HCT116 (cell line): ENCODE measurements at regions not wholly inside any gene's neighbourhood (a gene's known extent, or its start where the extent isn't known, plus 50 kb on each side); places are given as distances from the start of the nearest gene placed in this dataset.

ENCODE experiments used
- ATAC-seq: fragments of 200-7000 bp; cut with Tn5 transposase; 2 replicates; pipeline ENCODE4 v1.9.1; 2020; ENCODE audit warnings: mild to moderate bottlenecking, moderate library complexity
- BruUV-seq: library from RNA; stranded (reverse); fragments of 400-500 nt; replicated peaks from 2 replicates; lab custom pipeline; 2021; lab: Mats Ljungman, UMichigan
- CTCF ChIA-PET: fragments of 300-600 bp; sonication (Branson Sonifier 250); formaldehyde crosslinking; loops from one replicate; lab custom pipeline; 2021; ENCODE audit warnings: antibody characterized with exemption; lab: Charles Lee
- POLR2A ChIA-PET: fragments of 300-600, 350-600 bp; sonication (Branson Sonifier 250); formaldehyde crosslinking; loops from one replicate; lab custom pipeline; 2021; ENCODE audit warnings: antibody characterized with exemption; lab: Charles Lee
- RAD21 ChIA-PET, 2 experiments: fragments of 300-600 bp; sonication (Branson Sonifier 250); formaldehyde crosslinking; loops; one replicate each; lab custom pipeline; 2023; ENCODE audit warnings: low total read pairs in 2 of 2; ENCODE audit not compliant: uncharacterized antibody in 2 of 2, unreplicated experiment in 2 of 2, low non-redundant PET in 1 of 2; lab: Charles Lee
- DNase-seq: peaks from one replicate; pipeline ENCODE4 v3.0.0-alpha.2; 2010; ENCODE audit warnings: low read depth, low spot score
- H2AFZ ChIP-seq: fragments of 200-600 bp; shearing (Covaris generic), sonication (generic); 2 replicates; pipeline ENCODE4 v1.6.1; 2017; ENCODE audit warnings: low read depth, mixed run types, mixed read lengths, antibody characterized with exemption, low read length; ENCODE audit not compliant: poor library complexity, severe bottlenecking
- H3K27ac ChIP-seq: 2 replicates; pipeline ENCODE4 v1.5.1; 2012; ENCODE audit warnings: low read depth, low read length
- H3K27me3 ChIP-seq: fragments of 200-600 bp; sonication (generic); 2 replicates; pipeline ENCODE4 v1.6.1; 2016; ENCODE audit warnings: mixed run types, low read length, mixed read lengths; ENCODE audit not compliant: insufficient read depth
- H3K36me3 ChIP-seq, 2 experiments: fragments of 200-500 bp in 1 of 2; fragments of 200-600 bp in 1 of 2; sonication (Bioruptor generic) in 1 of 2; sonication (generic) in 1 of 2; 2 replicates each; pipeline versions ENCODE4 v1.5.1 to v1.6.1; 2014 to 2016; ENCODE audit warnings: low read length in 2 of 2, inconsistent platforms in 1 of 2, mixed read lengths in 1 of 2, mixed run types in 1 of 2; ENCODE audit not compliant: insufficient read depth in 2 of 2, control insufficient read depth in 1 of 2
- H3K4me1 ChIP-seq, 2 experiments: fragments of 200-600 bp in 1 of 2; sonication (generic) in 1 of 2; 2 replicates each; pipeline versions ENCODE4 v1.5.1 to v1.6.1; 2012 to 2017; ENCODE audit warnings: low read length in 2 of 2, inconsistent platforms in 1 of 2, mild to moderate bottlenecking in 1 of 2, mixed read lengths in 1 of 2, mixed run types in 1 of 2, moderate library complexity in 1 of 2; ENCODE audit not compliant: insufficient read depth in 2 of 2, control insufficient read depth in 1 of 2
- H3K4me2 ChIP-seq: fragments of 200-600 bp; sonication (generic); 2 replicates; pipeline ENCODE4 v1.6.1; 2017; ENCODE audit warnings: mixed run types, low read length, mixed read lengths
- H3K4me3 ChIP-seq, 2 experiments: fragments of 200-600 bp in 1 of 2; sonication (generic) in 1 of 2; replicated peaks in 1 of 2; 2 replicates each; pipeline ENCODE4 v1.5.1; 2011 to 2016; ENCODE audit warnings: low read length in 2 of 2, control low read depth in 1 of 2, low read depth in 1 of 2, mild to moderate bottlenecking in 1 of 2, mixed read lengths in 1 of 2, mixed run types in 1 of 2
- H3K79me2 ChIP-seq: fragments of 200-600 bp; sonication (generic); 2 replicates; pipeline ENCODE4 v1.6.1; 2017; ENCODE audit warnings: mild to moderate bottlenecking, mixed run types, low read length, moderate library complexity, mixed read lengths; ENCODE audit not compliant: insufficient read depth
- H3K9ac ChIP-seq: fragments of 200-600 bp; sonication (generic); 2 replicates; pipeline ENCODE4 v1.6.1; 2016; ENCODE audit warnings: low read length, mixed read lengths
- H3K9me2 ChIP-seq: fragments of 200-600 bp; sonication (generic), shearing (Covaris generic); 2 replicates; pipeline ENCODE4 v1.6.1; 2017; ENCODE audit warnings: mixed run types, mild to moderate bottlenecking, moderate library complexity; ENCODE audit not compliant: insufficient read depth
- H3K9me3 ChIP-seq, 2 experiments: fragments of 200-500 bp in 1 of 2; fragments of 200-600 bp in 1 of 2; sonication (Bioruptor generic) in 1 of 2; sonication (generic) in 1 of 2; 2 replicates each; pipeline ENCODE4 v1.6.1; 2014 to 2017; ENCODE audit warnings: low read length in 2 of 2, mixed read lengths in 2 of 2, inconsistent platforms in 1 of 2, low read depth in 1 of 2, mild to moderate bottlenecking in 1 of 2, mixed run types in 1 of 2, moderate library complexity in 1 of 2; ENCODE audit not compliant: control insufficient read depth in 1 of 2, insufficient read depth in 1 of 2
- H4K20me1 ChIP-seq: fragments of 200-600 bp; sonication (generic), shearing (Covaris generic); 2 replicates; pipeline ENCODE4 v1.6.1; 2017; ENCODE audit warnings: mixed run types, mild to moderate bottlenecking, moderate library complexity; ENCODE audit not compliant: insufficient read depth
- CEBPB ChIP-seq: IDR thresholded peaks from 2 replicates; pipeline ENCODE4 v1.6.1; 2012; ENCODE audit warnings: low read depth
- POLR2AphosphoS5 ChIP-seq: IDR thresholded peaks from 2 replicates; pipeline ENCODE4 v1.6.1; 2011; ENCODE audit warnings: mild to moderate bottlenecking, low read depth, low read length, moderate library complexity
- RAD21 ChIP-seq: IDR thresholded peaks from 2 replicates; pipeline ENCODE4 v1.6.1; 2012; ENCODE audit warnings: low read depth, mild to moderate bottlenecking
- SP1 ChIP-seq: IDR thresholded peaks from 2 replicates; pipeline ENCODE4 v1.6.1; 2012; ENCODE audit warnings: low read depth
- TCF7L2 ChIP-seq: IDR thresholded peaks from 2 replicates; pipeline ENCODE4 v1.7.0; 2011; ENCODE audit warnings: borderline replicate concordance, inconsistent platforms; ENCODE audit not compliant: insufficient read depth, insufficient read length; ENCODE audit errors: extremely low read depth
- YY1 ChIP-seq: IDR thresholded peaks from 2 replicates; pipeline ENCODE4 v1.6.1; 2011; ENCODE audit warnings: low read length, low read depth, moderate library complexity, mild to moderate bottlenecking; ENCODE audit not compliant: insufficient replicate concordance; ENCODE audit errors: extremely low read depth
- intact Hi-C: fragments of 100-400 bp; cut with micrococcal nuclease; formaldehyde crosslinking; loops from 2 replicates; pipeline ENCODE4 v1.10.0; 2022
- TF ChIP-seq, protein P1 (sequence below): IDR thresholded peaks from 2 replicates; pipeline ENCODE4 v1.6.1; 2012; ENCODE audit warnings: low read depth
- TF ChIP-seq, protein P2 (sequence below): IDR thresholded peaks from 2 replicates; pipeline ENCODE4 v1.6.1; 2012
- TF ChIP-seq, protein P3 (sequence below), 3 experiments: fragments of 200-600 bp in 1 of 3; sonication (generic) in 1 of 3; IDR thresholded peaks in 2 of 3; conservative IDR thresholded peaks in 1 of 3; 2 replicates each; pipeline ENCODE4 v1.5.1; 2012 to 2017; ENCODE audit warnings: low read depth in 2 of 3, low read length in 2 of 3, antibody characterized with exemption in 1 of 3, borderline replicate concordance in 1 of 3, control low read depth in 1 of 3, mild to moderate bottlenecking in 1 of 3, mixed read lengths in 1 of 3, mixed run types in 1 of 3, moderate library complexity in 1 of 3; ENCODE audit not compliant: insufficient read depth in 1 of 3

DNA sequence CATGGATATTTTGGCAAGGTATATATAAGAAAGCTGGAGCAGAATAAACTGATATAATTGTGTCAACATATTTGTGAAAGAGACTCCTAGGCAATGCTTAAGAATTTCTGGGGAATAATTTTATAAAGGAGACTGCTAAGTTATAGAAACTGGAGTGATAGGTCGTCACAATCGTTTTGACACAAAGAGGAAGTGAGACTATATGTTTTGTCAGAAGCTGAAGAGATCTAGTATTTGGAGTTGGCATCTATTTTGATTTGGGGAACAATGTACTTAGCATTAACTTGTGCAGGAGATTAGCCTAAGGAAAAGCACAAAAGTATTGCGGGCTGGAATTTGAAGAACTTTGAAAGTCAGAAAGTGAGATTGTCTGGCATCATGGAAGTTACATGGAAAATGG lies 582.5 kb downstream of the TAF11L14 start (continued):
- TF ChIP-seq, protein P1, sequence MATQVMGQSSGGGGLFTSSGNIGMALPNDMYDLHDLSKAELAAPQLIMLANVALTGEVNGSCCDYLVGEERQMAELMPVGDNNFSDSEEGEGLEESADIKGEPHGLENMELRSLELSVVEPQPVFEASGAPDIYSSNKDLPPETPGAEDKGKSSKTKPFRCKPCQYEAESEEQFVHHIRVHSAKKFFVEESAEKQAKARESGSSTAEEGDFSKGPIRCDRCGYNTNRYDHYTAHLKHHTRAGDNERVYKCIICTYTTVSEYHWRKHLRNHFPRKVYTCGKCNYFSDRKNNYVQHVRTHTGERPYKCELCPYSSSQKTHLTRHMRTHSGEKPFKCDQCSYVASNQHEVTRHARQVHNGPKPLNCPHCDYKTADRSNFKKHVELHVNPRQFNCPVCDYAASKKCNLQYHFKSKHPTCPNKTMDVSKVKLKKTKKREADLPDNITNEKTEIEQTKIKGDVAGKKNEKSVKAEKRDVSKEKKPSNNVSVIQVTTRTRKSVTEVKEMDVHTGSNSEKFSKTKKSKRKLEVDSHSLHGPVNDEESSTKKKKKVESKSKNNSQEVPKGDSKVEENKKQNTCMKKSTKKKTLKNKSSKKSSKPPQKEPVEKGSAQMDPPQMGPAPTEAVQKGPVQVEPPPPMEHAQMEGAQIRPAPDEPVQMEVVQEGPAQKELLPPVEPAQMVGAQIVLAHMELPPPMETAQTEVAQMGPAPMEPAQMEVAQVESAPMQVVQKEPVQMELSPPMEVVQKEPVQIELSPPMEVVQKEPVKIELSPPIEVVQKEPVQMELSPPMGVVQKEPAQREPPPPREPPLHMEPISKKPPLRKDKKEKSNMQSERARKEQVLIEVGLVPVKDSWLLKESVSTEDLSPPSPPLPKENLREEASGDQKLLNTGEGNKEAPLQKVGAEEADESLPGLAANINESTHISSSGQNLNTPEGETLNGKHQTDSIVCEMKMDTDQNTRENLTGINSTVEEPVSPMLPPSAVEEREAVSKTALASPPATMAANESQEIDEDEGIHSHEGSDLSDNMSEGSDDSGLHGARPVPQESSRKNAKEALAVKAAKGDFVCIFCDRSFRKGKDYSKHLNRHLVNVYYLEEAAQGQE = no peak
- TF ChIP-seq CEBPB = no peak
- no peak for TF ChIP-seq SP1
- TF ChIP-seq, protein P2, sequence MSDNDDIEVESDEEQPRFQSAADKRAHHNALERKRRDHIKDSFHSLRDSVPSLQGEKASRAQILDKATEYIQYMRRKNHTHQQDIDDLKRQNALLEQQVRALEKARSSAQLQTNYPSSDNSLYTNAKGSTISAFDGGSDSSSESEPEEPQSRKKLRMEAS = no peak
- no peak for TF ChIP-seq POLR2AphosphoS5
- TF ChIP-seq, protein P3, sequence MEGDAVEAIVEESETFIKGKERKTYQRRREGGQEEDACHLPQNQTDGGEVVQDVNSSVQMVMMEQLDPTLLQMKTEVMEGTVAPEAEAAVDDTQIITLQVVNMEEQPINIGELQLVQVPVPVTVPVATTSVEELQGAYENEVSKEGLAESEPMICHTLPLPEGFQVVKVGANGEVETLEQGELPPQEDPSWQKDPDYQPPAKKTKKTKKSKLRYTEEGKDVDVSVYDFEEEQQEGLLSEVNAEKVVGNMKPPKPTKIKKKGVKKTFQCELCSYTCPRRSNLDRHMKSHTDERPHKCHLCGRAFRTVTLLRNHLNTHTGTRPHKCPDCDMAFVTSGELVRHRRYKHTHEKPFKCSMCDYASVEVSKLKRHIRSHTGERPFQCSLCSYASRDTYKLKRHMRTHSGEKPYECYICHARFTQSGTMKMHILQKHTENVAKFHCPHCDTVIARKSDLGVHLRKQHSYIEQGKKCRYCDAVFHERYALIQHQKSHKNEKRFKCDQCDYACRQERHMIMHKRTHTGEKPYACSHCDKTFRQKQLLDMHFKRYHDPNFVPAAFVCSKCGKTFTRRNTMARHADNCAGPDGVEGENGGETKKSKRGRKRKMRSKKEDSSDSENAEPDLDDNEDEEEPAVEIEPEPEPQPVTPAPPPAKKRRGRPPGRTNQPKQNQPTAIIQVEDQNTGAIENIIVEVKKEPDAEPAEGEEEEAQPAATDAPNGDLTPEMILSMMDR (IDR thresholded peaks at IDR 0.05 in 2 of 3, conservative IDR thresholded peaks at IDR 0.05 in 1 of 3; ENCODE audit: borderline replicate concordance in 1 of 3, insufficient read depth in 1 of 3, low read depth in 2 of 3, low read length in 2 of 3) = no peak
- no peak for TF ChIP-seq TCF7L2

GRCh38 chr5:18219241-18219640 lies 585.0 kb downstream of the TAF11L14 start:
- H3K36me3 ChIP-seq = no peaks in the 10 kb centered on the region
- no peak overlapping the region for H2AFZ ChIP-seq
- no TSS peak for BruUV-seq
- H3K4me3 ChIP-seq = no peak overlapping the region
- ChIA-PET CTCF (no interaction called here), RAD21 (no interaction called here), POLR2A (no interaction called here)
- no peaks in the 10 kb centered on the region for H3K27me3 ChIP-seq
- H3K9ac ChIP-seq = no peak overlapping the region
- no peaks in the 10 kb centered on the region for H3K9me2 ChIP-seq
- intact Hi-C loops = no loop called here
- no peak for DNase-seq
- peaks cover 0 to 15% of the 10 kb centered on the region in 2 experiments; a peak in 3 of 4 replicates for H3K9me3 ChIP-seq
- no peak overlapping the region for H3K4me2 ChIP-seq
- no peaks in the 10 kb centered on the region for H4K20me1 ChIP-seq
- no peaks in the 10 kb centered on the region for H3K79me2 ChIP-seq
- TF ChIP-seq YY1 (no peak), RAD21 (no peak)
- no peaks in the 10 kb centered on the region for H3K4me1 ChIP-seq
- no peak overlapping the region for H3K27ac ChIP-seq
- ATAC-seq = no peak
